CD4-positive, alpha-beta T cell treated with Interleukin-17A for 1 hour (primary cell): ENCODE measurements at regions not wholly inside any gene's neighbourhood (a gene's known extent, or its start where the extent isn't known, plus 50 kb on each side); places are given as distances from the start of the nearest gene placed in this dataset.
A peak's percentile ranks its signal among the peaks of the same experiment; 100 is the strongest.

Experiments used
- DNase-seq: peaks from one replicate; pipeline ENCODE4 v3.0.0-alpha.2; 2020

GRCh38 chr1:114310695-114311271, 157.1 kb upstream of the SYT6 start:
- no peak for DNase-seq

- DNase-seq = no peak
Observed at GRCh38 chr1:114302821-114303220, 149.2 kb upstream of the SYT6 start.

- DNase-seq = no peak
Observed at GRCh38 chr1:114299331-114299975, 145.8 kb upstream of the SYT6 start.

- DNase-seq = no peak
Observed at GRCh38 chr1:114298008-114298407, 144.3 kb upstream of the SYT6 start.

GRCh38 chr1:114296413-114296812, 142.7 kb upstream of the SYT6 start:
- no peak for DNase-seq

GRCh38 chr1:114295321-114295720, 141.7 kb upstream of the SYT6 start:
- no peak for DNase-seq

- DNase-seq = no peak
Observed at GRCh38 chr1:114292835-114293234, 139.2 kb upstream of the SYT6 start.

GRCh38 chr1:114292194-114292593, 138.5 kb upstream of the SYT6 start:
- no peak for DNase-seq

- no peak for DNase-seq
Observed at GRCh38 chr1:114290776-114291175, 137.1 kb upstream of the SYT6 start.

- no peak for DNase-seq
Observed at GRCh38 chr1:114290341-114290740, 136.7 kb upstream of the SYT6 start.

GRCh38 chr1:114289824-114290223, 136.2 kb upstream of the SYT6 start:
- no peak for DNase-seq

GRCh38 chr1:114289306-114289705, 135.6 kb upstream of the SYT6 start:
- DNase-seq = no peak

GRCh38 chr1:114286960-114287359, 133.3 kb upstream of the SYT6 start:
- DNase-seq = no peak

GRCh38 chr1:114286179-114286578, 132.5 kb upstream of the SYT6 start:
- DNase-seq = no peak

GRCh38 chr1:114282751-114283403, 129.2 kb upstream of the SYT6 start:
- DNase-seq = peak; percentile 85

- no peak for DNase-seq
Observed at GRCh38 chr1:114278911-114279310, 125.2 kb upstream of the SYT6 start.

- no peak for DNase-seq
Observed at GRCh38 chr1:114278430-114278829, 124.8 kb upstream of the SYT6 start.

- no peak for DNase-seq
Observed at GRCh38 chr1:114274621-114275317, 121.1 kb upstream of the SYT6 start.

- no peak for DNase-seq
Observed at GRCh38 chr1:114272593-114272992, 118.9 kb upstream of the SYT6 start.

- no peak for DNase-seq
Observed at GRCh38 chr1:114270718-114271117, 117.0 kb upstream of the SYT6 start.

GRCh38 chr1:114270282-114270681, 116.6 kb upstream of the SYT6 start:
- DNase-seq = no peak

GRCh38 chr1:114269539-114269938, 115.9 kb upstream of the SYT6 start:
- DNase-seq = no peak

- DNase-seq = no peak
Observed at GRCh38 chr1:114263343-114263742, 109.7 kb upstream of the SYT6 start.

GRCh38 chr1:114262337-114262736, 108.7 kb upstream of the SYT6 start:
- DNase-seq = no peak
